ENCODE measurements at regions not wholly inside any gene's neighbourhood (a gene's known extent, or its start where the extent isn't known, plus 50 kb on each side); places are given as distances from the start of the nearest gene placed in this dataset.

GRCh38 chr20:40540166-40540565 lies 148.9 kb downstream of the MAFB start:
- no peak for DNase-seq (ENCODE audit: low spot score)

- no peak for DNase-seq (ENCODE audit: low spot score)
Measured at GRCh38 chr20:40538131-40538530, 150.9 kb downstream of the MAFB start.

- no peak for DNase-seq (ENCODE audit: low spot score)
Measured at GRCh38 chr20:40536808-40537207, 152.2 kb downstream of the MAFB start.

GRCh38 chr20:40535816-40536215 lies 153.2 kb downstream of the MAFB start:
- no peak for DNase-seq (ENCODE audit: low spot score)

GRCh38 chr20:40532103-40532502 lies 156.9 kb downstream of the MAFB start:
- DNase-seq (ENCODE audit: low spot score) = no peak

- DNase-seq (ENCODE audit: low spot score) = no peak
Measured at GRCh38 chr20:40525351-40525750, 163.7 kb downstream of the MAFB start.

GRCh38 chr20:40524071-40524470 lies 165.0 kb downstream of the MAFB start:
- no peak for DNase-seq (ENCODE audit: low spot score)

- DNase-seq (ENCODE audit: low spot score) = no peak
Measured at GRCh38 chr20:40522405-40522804, 166.6 kb downstream of the MAFB start.

- no peak for DNase-seq (ENCODE audit: low spot score)
Measured at GRCh38 chr20:40521962-40522361, 167.1 kb downstream of the MAFB start.

GRCh38 chr20:40519918-40520317 lies 169.1 kb downstream of the MAFB start:
- no peak for DNase-seq (ENCODE audit: low spot score)

- DNase-seq (ENCODE audit: low spot score) = no peak
Measured at GRCh38 chr20:40512994-40513393, 176.0 kb downstream of the MAFB start.

- DNase-seq (ENCODE audit: low spot score) = no peak
Measured at GRCh38 chr20:40512591-40512990, 176.4 kb downstream of the MAFB start.

GRCh38 chr20:40511478-40511877 lies 177.6 kb downstream of the MAFB start:
- DNase-seq (ENCODE audit: low spot score) = no peak

- DNase-seq (ENCODE audit: low spot score) = no peak
Measured at GRCh38 chr20:40510622-40511021, 178.4 kb downstream of the MAFB start.

- DNase-seq (ENCODE audit: low spot score) = no peak
Measured at GRCh38 chr20:40508821-40509220, 180.2 kb downstream of the MAFB start.

GRCh38 chr20:40506537-40506939 lies 182.5 kb downstream of the MAFB start:
- DNase-seq (ENCODE audit: low spot score) = no peak

GRCh38 chr20:40503119-40503518 lies 185.9 kb downstream of the MAFB start:
- DNase-seq (ENCODE audit: low spot score) = no peak

GRCh38 chr20:40502576-40502975 lies 186.5 kb downstream of the MAFB start:
- no peak for DNase-seq (ENCODE audit: low spot score)

GRCh38 chr20:40499391-40499790 lies 189.6 kb downstream of the MAFB start:
- DNase-seq (ENCODE audit: low spot score) = no peak

- DNase-seq (ENCODE audit: low spot score) = no peak
Measured at GRCh38 chr20:40497899-40498691, 190.9 kb downstream of the MAFB start.

- DNase-seq (ENCODE audit: low spot score) = no peak
Measured at GRCh38 chr20:40495956-40496355, 193.1 kb downstream of the MAFB start.

GRCh38 chr20:40494248-40494647 lies 194.8 kb downstream of the MAFB start:
- DNase-seq (ENCODE audit: low spot score) = no peak

- no peak for DNase-seq (ENCODE audit: low spot score)
Measured at GRCh38 chr20:40493549-40493948, 195.5 kb downstream of the MAFB start.

- no peak for DNase-seq (ENCODE audit: low spot score)
Measured at GRCh38 chr20:40493071-40493470, 196.0 kb downstream of the MAFB start.

Measured in cerebellar cortex (tissue), 1 donor.